SK-N-SH treated with all-trans-retinoic acid at 6 μM for 48 hours (cell line): ENCODE measurements at regions not wholly inside any gene's neighbourhood (a gene's known extent, or its start where the extent isn't known, plus 50 kb on each side); places are given as distances from the start of the nearest gene placed in this dataset.

Experiments
- ATAC-seq: fragments of 200-7000 bp; cut with Tn5 transposase; 3 replicates; pipeline ENCODE4 v1.9.1; 2020; ENCODE audit warnings: mild to moderate bottlenecking, moderate library complexity
- ARNTL ChIP-seq: fragments of 450-650 bp; formaldehyde crosslinking; IDR thresholded peaks from 2 replicates; pipeline ENCODE4 v1.5.0; 2020; ENCODE audit warnings: low read depth, mild to moderate bottlenecking, moderate library complexity, borderline replicate concordance
- BACH2 ChIP-seq: fragments of 250-450 bp; sonication (Bioruptor Pico); IDR thresholded peaks from 2 replicates; pipeline ENCODE4 v1.9.0; 2021; ENCODE audit warnings: mild to moderate bottlenecking, borderline replicate concordance
- CSDC2 ChIP-seq: fragments of 250-450 bp; sonication (Bioruptor Pico); IDR thresholded peaks from 2 replicates; pipeline ENCODE4 v1.5.0; 2020; ENCODE audit warnings: mild to moderate bottlenecking, moderate library complexity
- ESRRG ChIP-seq: fragments of 250-450 bp; sonication (Bioruptor Pico); IDR thresholded peaks from 2 replicates; pipeline ENCODE4 v1.6.1; 2021; ENCODE audit warnings: mild to moderate bottlenecking
- GLIS3 ChIP-seq: fragments of 250-450 bp; sonication (Bioruptor Pico); IDR thresholded peaks from 2 replicates; pipeline ENCODE4 v1.5.0; 2020; ENCODE audit warnings: mild to moderate bottlenecking, moderate library complexity
- ISL1 ChIP-seq: fragments of 250-450 bp; sonication (Bioruptor Pico); IDR thresholded peaks from 2 replicates; pipeline ENCODE4 v2.1.2; 2022; ENCODE audit warnings: mild to moderate bottlenecking, moderate library complexity
- OSR1 ChIP-seq: fragments of 250-450 bp; sonication (Bioruptor Pico); IDR thresholded peaks from 2 replicates; pipeline ENCODE4 v1.8.0; 2022; ENCODE audit warnings: moderate library complexity, mild to moderate bottlenecking, inconsistent platforms
- PPARA ChIP-seq: fragments of 250-450 bp; sonication (Bioruptor Pico); IDR thresholded peaks from 2 replicates; pipeline ENCODE4 v1.5.0; 2020; ENCODE audit warnings: mild to moderate bottlenecking, borderline replicate concordance
- RARB ChIP-seq: fragments of 250-450 bp; sonication (Bioruptor Pico); IDR thresholded peaks from 2 replicates; pipeline ENCODE4 v1.8.0; 2021; ENCODE audit warnings: mild to moderate bottlenecking, moderate library complexity
- SNAI2 ChIP-seq: fragments of 250-450 bp; sonication (Bioruptor Pico); IDR thresholded peaks from 2 replicates; pipeline ENCODE4 v1.5.0; 2020; ENCODE audit warnings: mild to moderate bottlenecking, moderate library complexity
- TCF4 ChIP-seq: fragments of 250-450 bp; sonication (Bioruptor Pico); IDR thresholded peaks from 2 replicates; pipeline ENCODE4 v1.8.0; 2021; ENCODE audit warnings: mild to moderate bottlenecking, moderate library complexity, borderline replicate concordance
- TOX ChIP-seq: fragments of 250-450 bp; sonication (Bioruptor Pico); IDR thresholded peaks from 2 replicates; pipeline ENCODE4 v1.8.0; 2021; ENCODE audit warnings: mild to moderate bottlenecking, moderate library complexity, borderline replicate concordance
- ZC3H10 ChIP-seq: fragments of 250-450 bp; sonication (Bioruptor Pico); IDR thresholded peaks from 2 replicates; pipeline ENCODE4 v1.5.1; 2021; ENCODE audit warnings: mild to moderate bottlenecking, moderate library complexity
- ZFP3 ChIP-seq: fragments of 250-450 bp; sonication (Bioruptor Pico); IDR thresholded peaks from 2 replicates; pipeline ENCODE4 v1.5.0; 2020; ENCODE audit warnings: mild to moderate bottlenecking, moderate library complexity
- ZFP30 ChIP-seq: fragments of 450-650 bp; formaldehyde crosslinking; IDR thresholded peaks from 2 replicates; pipeline ENCODE4 v1.5.0; 2022; ENCODE audit warnings: mild to moderate bottlenecking, moderate library complexity
- ZNF565 ChIP-seq: fragments of 450-650 bp; formaldehyde crosslinking; conservative IDR thresholded peaks from 2 replicates; pipeline ENCODE4 v1.5.0; 2020; ENCODE audit warnings: low read depth, mild to moderate bottlenecking, moderate library complexity
- ZNF8 ChIP-seq: fragments of 450-650 bp; formaldehyde crosslinking; IDR thresholded peaks from 2 replicates; pipeline ENCODE4 v1.5.0; 2020; ENCODE audit warnings: mild to moderate bottlenecking, moderate library complexity
- TF ChIP-seq, protein P1 (sequence below): fragments of 250-450 bp; sonication (Bioruptor Pico); IDR thresholded peaks from 2 replicates; pipeline ENCODE4 v1.5.1; 2020; ENCODE audit warnings: low read depth, mild to moderate bottlenecking, moderate library complexity
- TF ChIP-seq, protein P2 (sequence below): fragments of 250-450 bp; sonication (Bioruptor Pico); IDR thresholded peaks from 2 replicates; pipeline ENCODE4 v1.8.0; 2020; ENCODE audit warnings: mild to moderate bottlenecking, moderate library complexity, borderline replicate concordance
- TF ChIP-seq, protein P3 (sequence below): fragments of 250-450 bp; sonication (Bioruptor Pico); IDR thresholded peaks from 2 replicates; pipeline ENCODE4 v1.8.0; 2021; ENCODE audit warnings: low read depth, mild to moderate bottlenecking, moderate library complexity, borderline replicate concordance
- TF ChIP-seq, protein P4 (sequence below): fragments of 250-450 bp; sonication (Bioruptor Pico); IDR thresholded peaks from 2 replicates; pipeline ENCODE4 v1.5.1; 2021; ENCODE audit warnings: mild to moderate bottlenecking, moderate library complexity
- TF ChIP-seq, protein P5 (sequence below): fragments of 250-450 bp; sonication (Bioruptor Pico); IDR thresholded peaks from 2 replicates; pipeline ENCODE4 v1.5.0; 2020; ENCODE audit warnings: mild to moderate bottlenecking, moderate library complexity

DNA sequence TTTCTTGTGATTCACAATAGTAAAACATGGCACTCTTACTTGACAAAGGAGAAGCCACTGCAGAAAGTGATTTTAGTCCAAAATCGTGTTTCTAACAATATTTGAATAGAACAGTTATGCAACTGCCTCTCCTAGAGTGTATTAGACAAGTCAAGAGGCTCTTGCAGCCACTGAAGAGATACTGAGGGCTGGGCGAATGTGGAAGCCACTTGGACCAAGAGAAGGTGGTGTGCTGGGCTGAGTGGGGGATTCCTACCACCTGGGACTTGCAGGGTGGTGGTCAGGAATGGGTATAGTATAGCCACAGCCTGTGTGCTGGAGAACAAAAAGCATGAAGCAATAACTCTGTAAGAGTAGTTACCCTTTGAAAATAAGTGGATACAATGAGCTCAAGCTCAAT, 223.8 kb upstream of the DNAJC19 start:
- no peak for ATAC-seq
- no peak for TF ChIP-seq CSDC2 (CRISPR knock-in tag)
- TF ChIP-seq, protein P1, sequence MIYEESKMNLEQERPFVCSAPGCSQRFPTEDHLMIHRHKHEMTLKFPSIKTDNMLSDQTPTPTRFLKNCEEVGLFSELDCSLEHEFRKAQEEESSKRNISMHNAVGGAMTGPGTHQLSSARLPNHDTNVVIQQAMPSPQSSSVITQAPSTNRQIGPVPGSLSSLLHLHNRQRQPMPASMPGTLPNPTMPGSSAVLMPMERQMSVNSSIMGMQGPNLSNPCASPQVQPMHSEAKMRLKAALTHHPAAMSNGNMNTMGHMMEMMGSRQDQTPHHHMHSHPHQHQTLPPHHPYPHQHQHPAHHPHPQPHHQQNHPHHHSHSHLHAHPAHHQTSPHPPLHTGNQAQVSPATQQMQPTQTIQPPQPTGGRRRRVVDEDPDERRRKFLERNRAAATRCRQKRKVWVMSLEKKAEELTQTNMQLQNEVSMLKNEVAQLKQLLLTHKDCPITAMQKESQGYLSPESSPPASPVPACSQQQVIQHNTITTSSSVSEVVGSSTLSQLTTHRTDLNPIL = no peak
- TF ChIP-seq ZNF565 (CRISPR knock-in tag) = no peak
- TF ChIP-seq, protein P2, sequence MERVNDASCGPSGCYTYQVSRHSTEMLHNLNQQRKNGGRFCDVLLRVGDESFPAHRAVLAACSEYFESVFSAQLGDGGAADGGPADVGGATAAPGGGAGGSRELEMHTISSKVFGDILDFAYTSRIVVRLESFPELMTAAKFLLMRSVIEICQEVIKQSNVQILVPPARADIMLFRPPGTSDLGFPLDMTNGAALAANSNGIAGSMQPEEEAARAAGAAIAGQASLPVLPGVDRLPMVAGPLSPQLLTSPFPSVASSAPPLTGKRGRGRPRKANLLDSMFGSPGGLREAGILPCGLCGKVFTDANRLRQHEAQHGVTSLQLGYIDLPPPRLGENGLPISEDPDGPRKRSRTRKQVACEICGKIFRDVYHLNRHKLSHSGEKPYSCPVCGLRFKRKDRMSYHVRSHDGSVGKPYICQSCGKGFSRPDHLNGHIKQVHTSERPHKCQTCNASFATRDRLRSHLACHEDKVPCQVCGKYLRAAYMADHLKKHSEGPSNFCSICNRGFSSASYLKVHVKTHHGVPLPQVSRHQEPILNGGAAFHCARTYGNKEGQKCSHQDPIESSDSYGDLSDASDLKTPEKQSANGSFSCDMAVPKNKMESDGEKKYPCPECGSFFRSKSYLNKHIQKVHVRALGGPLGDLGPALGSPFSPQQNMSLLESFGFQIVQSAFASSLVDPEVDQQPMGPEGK (CRISPR knock-in tag) = no peak
- TF ChIP-seq, protein P3, sequence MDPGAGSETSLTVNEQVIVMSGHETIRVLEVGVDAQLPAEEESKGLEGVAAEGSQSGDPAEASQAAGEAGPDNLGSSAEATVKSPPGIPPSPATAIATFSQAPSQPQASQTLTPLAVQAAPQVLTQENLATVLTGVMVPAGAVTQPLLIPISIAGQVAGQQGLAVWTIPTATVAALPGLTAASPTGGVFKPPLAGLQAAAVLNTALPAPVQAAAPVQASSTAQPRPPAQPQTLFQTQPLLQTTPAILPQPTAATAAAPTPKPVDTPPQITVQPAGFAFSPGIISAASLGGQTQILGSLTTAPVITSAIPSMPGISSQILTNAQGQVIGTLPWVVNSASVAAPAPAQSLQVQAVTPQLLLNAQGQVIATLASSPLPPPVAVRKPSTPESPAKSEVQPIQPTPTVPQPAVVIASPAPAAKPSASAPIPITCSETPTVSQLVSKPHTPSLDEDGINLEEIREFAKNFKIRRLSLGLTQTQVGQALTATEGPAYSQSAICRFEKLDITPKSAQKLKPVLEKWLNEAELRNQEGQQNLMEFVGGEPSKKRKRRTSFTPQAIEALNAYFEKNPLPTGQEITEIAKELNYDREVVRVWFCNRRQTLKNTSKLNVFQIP (CRISPR knock-in tag) = no peak

DNA sequence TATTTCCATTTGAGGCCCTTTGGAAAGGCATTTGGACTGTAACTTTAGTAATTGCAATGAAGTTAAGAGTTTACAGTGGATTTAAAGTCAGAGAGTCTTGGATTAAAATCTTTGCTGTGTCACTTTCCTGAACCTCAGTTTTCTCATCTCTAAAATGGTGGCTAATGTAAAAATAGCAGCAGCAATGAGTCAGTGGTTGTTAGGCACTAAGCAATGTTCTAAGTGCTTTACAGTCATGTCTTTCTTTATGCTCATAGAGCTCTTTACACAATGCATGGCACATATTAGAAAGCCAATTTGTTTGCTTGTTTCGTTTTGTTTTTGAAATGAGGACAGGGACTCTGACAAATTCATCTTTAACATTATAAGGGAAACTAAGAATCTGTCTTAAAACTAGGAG, 222.7 kb upstream of the DNAJC19 start:
- TF ChIP-seq ZC3H10 (no peak), ARNTL (CRISPR knock-in tag) (no peak), TOX (CRISPR knock-in tag) (no peak), OSR1 (CRISPR knock-in tag) (no peak), ZFP30 (CRISPR knock-in tag) (no peak), ESRRG (CRISPR knock-in tag) (no peak), SNAI2 (CRISPR knock-in tag) (no peak), GLIS3 (CRISPR knock-in tag) (no peak), BACH2 (no peak)
- TF ChIP-seq, protein P1 = no peak
- no peak for ATAC-seq

DNA sequence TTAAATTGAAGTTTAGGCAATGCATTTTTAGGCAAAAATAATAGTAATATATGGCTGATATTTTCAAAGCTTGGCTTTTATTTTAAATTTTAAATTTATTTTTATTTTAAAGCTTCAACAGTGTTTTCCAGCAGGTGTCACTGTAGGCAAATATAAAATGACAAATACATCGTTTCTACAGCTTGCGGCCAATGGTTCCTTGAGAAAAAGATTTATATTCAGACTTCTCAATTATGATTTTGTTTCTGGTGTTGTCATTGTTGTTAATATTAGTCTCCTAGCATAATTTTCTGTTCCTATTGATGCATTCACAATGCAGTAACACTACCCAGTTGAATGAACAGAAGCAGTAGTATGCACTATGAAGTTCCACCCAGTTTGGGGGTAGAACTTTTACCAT, 220.7 kb upstream of the DNAJC19 start:
- TF ChIP-seq PPARA (CRISPR knock-in tag) (no peak), ARNTL (CRISPR knock-in tag) (no peak), ZNF8 (no peak), ZFP3 (CRISPR knock-in tag) (no peak), ZNF565 (CRISPR knock-in tag) (no peak), ZC3H10 (no peak), OSR1 (CRISPR knock-in tag) (no peak), ZFP30 (CRISPR knock-in tag) (no peak), ESRRG (CRISPR knock-in tag) (no peak), GLIS3 (CRISPR knock-in tag) (no peak), TCF4 (CRISPR knock-in tag) (no peak), ISL1 (CRISPR knock-in tag) (no peak), SNAI2 (CRISPR knock-in tag) (no peak), RARB (CRISPR knock-in tag) (no peak), TOX (CRISPR knock-in tag) (no peak)
- TF ChIP-seq, protein P2 (CRISPR knock-in tag) = no peak
- TF ChIP-seq, protein P3 (CRISPR knock-in tag) = no peak
- TF ChIP-seq, protein P4, sequence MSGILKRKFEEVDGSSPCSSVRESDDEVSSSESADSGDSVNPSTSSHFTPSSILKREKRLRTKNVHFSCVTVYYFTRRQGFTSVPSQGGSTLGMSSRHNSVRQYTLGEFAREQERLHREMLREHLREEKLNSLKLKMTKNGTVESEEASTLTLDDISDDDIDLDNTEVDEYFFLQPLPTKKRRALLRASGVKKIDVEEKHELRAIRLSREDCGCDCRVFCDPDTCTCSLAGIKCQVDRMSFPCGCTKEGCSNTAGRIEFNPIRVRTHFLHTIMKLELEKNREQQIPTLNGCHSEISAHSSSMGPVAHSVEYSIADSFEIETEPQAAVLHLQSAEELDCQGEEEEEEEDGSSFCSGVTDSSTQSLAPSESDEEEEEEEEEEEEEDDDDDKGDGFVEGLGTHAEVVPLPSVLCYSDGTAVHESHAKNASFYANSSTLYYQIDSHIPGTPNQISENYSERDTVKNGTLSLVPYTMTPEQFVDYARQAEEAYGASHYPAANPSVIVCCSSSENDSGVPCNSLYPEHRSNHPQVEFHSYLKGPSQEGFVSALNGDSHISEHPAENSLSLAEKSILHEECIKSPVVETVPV (CRISPR knock-in tag) = no peak
- TF ChIP-seq, protein P5, sequence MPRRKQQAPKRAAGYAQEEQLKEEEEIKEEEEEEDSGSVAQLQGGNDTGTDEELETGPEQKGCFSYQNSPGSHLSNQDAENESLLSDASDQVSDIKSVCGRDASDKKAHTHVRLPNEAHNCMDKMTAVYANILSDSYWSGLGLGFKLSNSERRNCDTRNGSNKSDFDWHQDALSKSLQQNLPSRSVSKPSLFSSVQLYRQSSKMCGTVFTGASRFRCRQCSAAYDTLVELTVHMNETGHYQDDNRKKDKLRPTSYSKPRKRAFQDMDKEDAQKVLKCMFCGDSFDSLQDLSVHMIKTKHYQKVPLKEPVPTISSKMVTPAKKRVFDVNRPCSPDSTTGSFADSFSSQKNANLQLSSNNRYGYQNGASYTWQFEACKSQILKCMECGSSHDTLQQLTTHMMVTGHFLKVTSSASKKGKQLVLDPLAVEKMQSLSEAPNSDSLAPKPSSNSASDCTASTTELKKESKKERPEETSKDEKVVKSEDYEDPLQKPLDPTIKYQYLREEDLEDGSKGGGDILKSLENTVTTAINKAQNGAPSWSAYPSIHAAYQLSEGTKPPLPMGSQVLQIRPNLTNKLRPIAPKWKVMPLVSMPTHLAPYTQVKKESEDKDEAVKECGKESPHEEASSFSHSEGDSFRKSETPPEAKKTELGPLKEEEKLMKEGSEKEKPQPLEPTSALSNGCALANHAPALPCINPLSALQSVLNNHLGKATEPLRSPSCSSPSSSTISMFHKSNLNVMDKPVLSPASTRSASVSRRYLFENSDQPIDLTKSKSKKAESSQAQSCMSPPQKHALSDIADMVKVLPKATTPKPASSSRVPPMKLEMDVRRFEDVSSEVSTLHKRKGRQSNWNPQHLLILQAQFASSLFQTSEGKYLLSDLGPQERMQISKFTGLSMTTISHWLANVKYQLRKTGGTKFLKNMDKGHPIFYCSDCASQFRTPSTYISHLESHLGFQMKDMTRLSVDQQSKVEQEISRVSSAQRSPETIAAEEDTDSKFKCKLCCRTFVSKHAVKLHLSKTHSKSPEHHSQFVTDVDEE (CRISPR knock-in tag) = no peak
- ATAC-seq = no peak; the same call in 2 of the 3 replicates
